BE2C (cell line): ENCODE measurements at regions not wholly inside any gene's neighbourhood (a gene's known extent, or its start where the extent isn't known, plus 50 kb on each side); places are given as distances from the start of the nearest gene placed in this dataset.

ENCODE experiments used
- DNase-seq: peaks from one replicate; pipeline ENCODE4 v3.0.0-alpha.2; 2020
- H3K27me3 ChIP-seq: fragments of 250-450 bp; sonication (Bioruptor Pico); 2 replicates; pipeline ENCODE4 v1.5.1; 2020; ENCODE audit warnings: mild to moderate bottlenecking
- H3K36me3 ChIP-seq: fragments of 250-450 bp; sonication (Bioruptor Pico); 2 replicates; pipeline ENCODE4 v1.5.1; 2020; ENCODE audit warnings: mild to moderate bottlenecking
- H3K4me1 ChIP-seq: fragments of 250-450 bp; sonication (Bioruptor Pico); 2 replicates; pipeline ENCODE4 v1.5.1; 2020
- H3K4me3 ChIP-seq: 2 replicates; pipeline ENCODE4 v1.5.1; 2011; ENCODE audit warnings: low read depth, low read length
- H3K9me3 ChIP-seq: fragments of 250-450 bp; sonication (Bioruptor Pico); 2 replicates; pipeline ENCODE4 v1.5.1; 2020
- TF ChIP-seq, protein P1 (sequence below): IDR thresholded peaks from 2 replicates; pipeline ENCODE4 v1.5.1; 2012; ENCODE audit warnings: mild to moderate bottlenecking, low read depth, low read length

DNA sequence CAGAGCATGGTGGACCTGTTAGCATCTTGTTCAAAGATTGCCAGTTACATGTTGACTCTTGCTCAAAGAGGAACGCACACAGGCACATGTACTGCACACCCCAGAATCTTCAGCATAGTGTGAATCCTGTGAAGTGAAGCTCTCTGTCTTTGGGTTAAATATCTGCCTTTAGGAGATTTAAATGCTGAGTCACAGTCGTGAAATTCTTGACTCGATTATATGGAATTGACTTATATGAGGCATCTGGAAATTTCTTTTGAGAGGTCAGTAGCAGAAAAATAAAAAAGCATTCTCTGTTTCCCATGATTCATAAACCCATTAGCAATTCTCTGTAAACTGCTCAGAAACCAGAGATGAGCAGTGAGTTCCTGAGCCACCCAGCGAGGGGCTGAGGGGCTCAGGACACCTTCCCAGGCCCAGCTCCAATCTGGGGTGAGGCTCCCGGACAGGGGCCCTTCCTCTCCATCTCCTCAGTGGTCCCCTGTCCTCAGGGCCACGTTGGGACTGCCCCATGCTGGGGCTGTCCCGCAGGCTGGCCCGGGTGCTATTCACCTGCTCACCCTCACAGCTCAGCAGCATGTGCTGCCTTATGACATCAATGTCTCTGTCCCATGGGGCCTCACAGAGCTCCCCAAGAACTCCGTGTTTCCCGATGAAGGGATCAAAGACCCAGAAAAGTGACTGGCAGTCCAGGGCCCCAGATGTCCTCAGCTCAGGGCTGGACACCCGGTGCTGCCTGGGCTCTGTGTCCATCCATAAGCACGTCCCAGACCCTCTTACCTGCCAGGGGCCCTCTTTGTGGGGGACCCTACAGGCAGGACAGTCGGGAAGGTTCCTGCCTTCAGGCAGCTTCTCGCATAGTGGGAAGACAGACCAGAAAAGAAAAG lies 50.0 kb upstream of the INSIG1 start:
- TF ChIP-seq, protein P1, sequence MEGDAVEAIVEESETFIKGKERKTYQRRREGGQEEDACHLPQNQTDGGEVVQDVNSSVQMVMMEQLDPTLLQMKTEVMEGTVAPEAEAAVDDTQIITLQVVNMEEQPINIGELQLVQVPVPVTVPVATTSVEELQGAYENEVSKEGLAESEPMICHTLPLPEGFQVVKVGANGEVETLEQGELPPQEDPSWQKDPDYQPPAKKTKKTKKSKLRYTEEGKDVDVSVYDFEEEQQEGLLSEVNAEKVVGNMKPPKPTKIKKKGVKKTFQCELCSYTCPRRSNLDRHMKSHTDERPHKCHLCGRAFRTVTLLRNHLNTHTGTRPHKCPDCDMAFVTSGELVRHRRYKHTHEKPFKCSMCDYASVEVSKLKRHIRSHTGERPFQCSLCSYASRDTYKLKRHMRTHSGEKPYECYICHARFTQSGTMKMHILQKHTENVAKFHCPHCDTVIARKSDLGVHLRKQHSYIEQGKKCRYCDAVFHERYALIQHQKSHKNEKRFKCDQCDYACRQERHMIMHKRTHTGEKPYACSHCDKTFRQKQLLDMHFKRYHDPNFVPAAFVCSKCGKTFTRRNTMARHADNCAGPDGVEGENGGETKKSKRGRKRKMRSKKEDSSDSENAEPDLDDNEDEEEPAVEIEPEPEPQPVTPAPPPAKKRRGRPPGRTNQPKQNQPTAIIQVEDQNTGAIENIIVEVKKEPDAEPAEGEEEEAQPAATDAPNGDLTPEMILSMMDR = no peak
- H3K36me3 ChIP-seq = no peaks in the 10 kb centered on the region
- H3K4me1 ChIP-seq = peaks cover 5% of the 10 kb centered on the region

More for the DNA sequence above, 50.0 kb upstream of the INSIG1 start:
- H3K27me3 ChIP-seq = no peaks in the 10 kb centered on the region
- H3K9me3 ChIP-seq = peaks cover 3% of the 10 kb centered on the region
- H3K4me3 ChIP-seq = no peak overlapping the region
- no peak for DNase-seq
